B cell (primary cell): ENCODE measurements at regions not wholly inside any gene's neighbourhood (a gene's known extent, or its start where the extent isn't known, plus 50 kb on each side); places are given as distances from the start of the nearest gene placed in this dataset.

Experiments used
- ATAC-seq: fragments of 200-7000 bp; cut with Tn5 transposase; one replicate; pipeline ENCODE4 v1.10.0; 2021; ENCODE audit warnings: low read depth, mild to moderate bottlenecking, moderate number of reproducible peaks, moderate library complexity
- CTCF ChIA-PET: fragments of 350-600 bp; sonication (Branson Sonifier 250); formaldehyde crosslinking; loops from one replicate; lab custom pipeline; 2021; ENCODE audit warnings: antibody characterized with exemption, inconsistent platforms; lab: Charles Lee
- POLR2A ChIA-PET: fragments of 350-600 bp; sonication (Branson Sonifier 250); formaldehyde crosslinking; loops from one replicate; lab custom pipeline; 2021; ENCODE audit warnings: antibody characterized with exemption; lab: Charles Lee
- DNase-seq: peaks from one replicate; pipeline ENCODE4 v3.0.0; 2013
- H2AFZ ChIP-seq: 2 replicates; pipeline ENCODE4 v1.6.1; 2012; ENCODE audit warnings: mild to moderate bottlenecking, low read depth, low read length; ENCODE audit not compliant: insufficient read depth, poor library complexity, severe bottlenecking
- H3K27ac ChIP-seq, 2 donors: 1 replicate in 1 of 2; 2 replicates in 1 of 2; pipeline ENCODE4 v1.5.1; 2012 to 2013; ENCODE audit warnings: low read length in 2 of 2, mild to moderate bottlenecking in 2 of 2, moderate library complexity in 1 of 2
- H3K27me3 ChIP-seq, 4 experiments: fragments of 200-600 bp in 1 of 4; sonication (generic) in 1 of 4; replicated peaks in 1 of 4; 1 replicate in 2 of 4; 2 replicates in 2 of 4; pipeline versions ENCODE4 v1.6.1 to v1.7.0; 2013 to 2016; ENCODE audit warnings: low read length in 3 of 4, mild to moderate bottlenecking in 2 of 4, mixed read lengths in 1 of 4, moderate library complexity in 1 of 4; ENCODE audit not compliant: insufficient read depth in 4 of 4, control insufficient read depth in 3 of 4; ENCODE audit errors: control extremely low read depth in 1 of 4
- H3K36me3 ChIP-seq, 2 experiments: replicated peaks in 1 of 2; 1 replicate in 1 of 2; 2 replicates in 1 of 2; pipeline versions ENCODE4 v1.6.1 to v1.7.1; 2013; ENCODE audit warnings: low read length in 1 of 2; ENCODE audit not compliant: insufficient read depth in 2 of 2, control insufficient read depth in 1 of 2; ENCODE audit errors: control extremely low read depth in 1 of 2, extremely low read depth in 1 of 2
- H3K4me1 ChIP-seq, 2 donors: fragments of 200-600 bp in 1 of 2; sonication (generic) in 1 of 2; 1 replicate in 1 of 2; 2 replicates in 1 of 2; pipeline versions ENCODE4 v1.5.1 to v1.6.1; 2013 to 2017; ENCODE audit warnings: low read length in 2 of 2; ENCODE audit not compliant: control insufficient read depth in 2 of 2, insufficient read depth in 2 of 2
- H3K4me2 ChIP-seq: replicated peaks from 2 replicates; pipeline ENCODE3; 2012; ENCODE audit warnings: mild to moderate bottlenecking, low read depth, low read length; ENCODE audit not compliant: poor library complexity, severe bottlenecking
- H3K4me3 ChIP-seq, 5 experiments: fragments of 200-600 bp in 1 of 5; sonication (generic) in 1 of 5; 1 replicate in 3 of 5; 2 replicates in 2 of 5; pipeline versions ENCODE4 v1.5.1 to v1.7.0; 2011 to 2016; ENCODE audit warnings: low read length in 4 of 5, mild to moderate bottlenecking in 4 of 5, low read depth in 2 of 5, control low read depth in 1 of 5, moderate library complexity in 1 of 5; ENCODE audit not compliant: insufficient read depth in 1 of 5; ENCODE audit errors: control extremely low read depth in 1 of 5, extremely low read depth in 1 of 5
- H3K79me2 ChIP-seq: fragments of 200-600 bp; sonication (generic); one replicate; pipeline ENCODE4 v1.6.0; 2016; ENCODE audit warnings: low read length; ENCODE audit not compliant: control insufficient read depth, insufficient read depth
- H3K9ac ChIP-seq: fragments of 200-600 bp; sonication (generic); 2 replicates; pipeline ENCODE4 v1.6.1; 2017; ENCODE audit warnings: mild to moderate bottlenecking, low read length, moderate library complexity
- H3K9me3 ChIP-seq, 3 donors: one replicate each; pipeline versions ENCODE4 v1.6.1 to v1.7.1; 2013; ENCODE audit warnings: low read length in 2 of 3; ENCODE audit not compliant: control insufficient read depth in 2 of 3, insufficient read depth in 1 of 3; ENCODE audit errors: control extremely low read depth in 1 of 3
- H4K20me1 ChIP-seq: 2 replicates; pipeline ENCODE4 v1.6.0; 2012; ENCODE audit warnings: mild to moderate bottlenecking, low read length; ENCODE audit not compliant: insufficient read depth, control insufficient read depth, poor library complexity, severe bottlenecking
- H3K27ac Mint-ChIP-seq: one replicate; pipeline ENCODE4 v1.8.0; 2021; ENCODE audit warnings: mixed read lengths
- H3K27me3 Mint-ChIP-seq: one replicate; pipeline ENCODE4 v1.8.0; 2021; ENCODE audit warnings: mixed read lengths
- H3K4me1 Mint-ChIP-seq: one replicate; pipeline ENCODE4 v1.8.0; 2021; ENCODE audit warnings: mixed read lengths
- H3K4me3 Mint-ChIP-seq: one replicate; pipeline ENCODE4 v1.8.0; 2021; ENCODE audit warnings: mixed read lengths
- H3K9me3 Mint-ChIP-seq: one replicate; pipeline ENCODE4 v1.8.0; 2022; ENCODE audit warnings: mixed read lengths; ENCODE audit not compliant: insufficient read depth
- CTCF ChIP-seq: fragments of 200-600 bp; IDR thresholded peaks from one replicate; pipeline ENCODE4 v1.8.0; 2022; ENCODE audit warnings: antibody characterized with exemption, mild to moderate bottlenecking
- EZH2 ChIP-seq: IDR thresholded peaks from 2 replicates; pipeline ENCODE4 v1.6.1; 2012; ENCODE audit warnings: borderline replicate concordance, low read depth, mild to moderate bottlenecking, moderate library complexity, low read length; ENCODE audit not compliant: insufficient read depth, poor library complexity, severe bottlenecking
- WGBS: methylation state at CpG from one replicate; pipeline ENCODE4 v1.1.5; 2013; ENCODE audit warnings: missing lambda C conversion rate; ENCODE audit not compliant: insufficient coverage; 5-methylcytosine and 5-hydroxymethylcytosine counted together
- intact Hi-C: fragments of 100-400 bp; cut with micrococcal nuclease; formaldehyde crosslinking; loops from one replicate; pipeline ENCODE4 v1.10.0; 2022

DNA sequence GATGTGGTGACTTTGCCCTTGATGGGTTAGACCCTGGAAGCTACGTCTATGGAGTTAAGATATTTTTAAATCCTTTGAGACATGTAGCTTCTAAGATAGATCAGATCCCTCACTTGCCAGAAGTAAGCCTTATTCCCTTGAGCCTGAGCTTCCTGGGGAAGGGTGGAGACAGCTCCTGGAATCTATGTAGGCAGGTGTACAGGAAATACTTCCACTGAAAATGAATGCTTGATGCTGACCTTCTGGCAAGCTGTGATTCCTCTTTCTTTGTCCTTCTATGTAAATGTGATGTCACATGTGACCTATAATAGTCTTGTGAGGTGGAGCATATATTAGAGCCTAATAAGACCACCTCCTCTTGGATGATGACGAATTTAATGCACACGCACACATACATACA lies 1152.0 kb upstream of the ACO1 start:
- ChIA-PET POLR2A (no interaction called here), CTCF (no interaction called here)
- no peaks in the 10 kb centered on the region for H3K27me3 ChIP-seq
- intact Hi-C loops, result no loop called here
- H3K4me3 ChIP-seq, result no peak overlapping the region
- no peak overlapping the region for H3K9ac ChIP-seq
- no peaks in the 10 kb centered on the region for H4K20me1 ChIP-seq
- TF ChIP-seq EZH2 (no peak), CTCF (no peak)
- H3K27ac ChIP-seq, result no peak overlapping the region
- no peak overlapping the region for H2AFZ ChIP-seq
- Mint-ChIP-seq H3K27me3 (no peaks in the 10 kb centered on the region), H3K4me3 (no peak overlapping the region), H3K4me1 (no peaks in the 10 kb centered on the region), H3K9me3 (peaks cover 6% of the 10 kb centered on the region), H3K27ac (no peak overlapping the region)
- H3K4me1 ChIP-seq, result no peaks in the 10 kb centered on the region
- ATAC-seq (no peak), DNase-seq (no peak)
- no peak overlapping the region for H3K4me2 ChIP-seq
- no CpG with 5 or more reads among the region's 3 CpGs for WGBS
- no peaks in the 10 kb centered on the region for H3K79me2 ChIP-seq
- H3K9me3 ChIP-seq, result peaks cover 0 to 7% (median 0%) of the 10 kb centered on the region in 3 donors
- H3K36me3 ChIP-seq, result no peaks in the 10 kb centered on the region

DNA sequence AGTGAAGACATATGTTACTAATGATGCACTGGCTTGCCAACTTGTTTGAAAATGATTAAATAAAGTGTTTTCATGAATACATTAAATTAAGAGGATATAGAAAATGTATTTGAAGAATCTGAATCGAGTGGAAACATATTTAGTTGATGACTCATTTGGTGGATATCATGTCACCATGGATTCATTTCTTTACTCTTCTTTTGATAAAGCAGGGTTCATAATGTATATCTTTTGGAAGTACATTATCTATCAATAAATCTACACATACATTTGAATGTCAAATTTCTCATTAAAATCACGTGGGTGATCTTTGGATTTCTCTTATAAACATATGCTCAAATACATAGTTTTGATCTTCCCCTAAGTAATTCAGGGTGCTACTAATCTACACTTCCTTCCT lies 1148.1 kb upstream of the ACO1 start:
- Histone ChIP-seq H3K4me1 (no peaks in the 10 kb centered on the region), H2AFZ (no peak overlapping the region), H3K4me2 (no peak overlapping the region), H3K4me3 (no peak overlapping the region), H3K9me3 (no peaks in the 10 kb centered on the region), H3K36me3 (no peaks in the 10 kb centered on the region), H3K27ac (no peak overlapping the region), H4K20me1 (no peaks in the 10 kb centered on the region), H3K79me2 (no peaks in the 10 kb centered on the region), H3K9ac (no peak overlapping the region), H3K27me3 (no peaks in the 10 kb centered on the region)
- no CpG with 5 or more reads among the region's 2 CpGs for WGBS
- no peaks in the 10 kb centered on the region for H3K4me1 Mint-ChIP-seq
- ChIA-PET CTCF (no interaction called here), POLR2A (no interaction called here)
- no peak overlapping the region for H3K27ac Mint-ChIP-seq
- no peak for ATAC-seq
- intact Hi-C loops, result no loop called here
- no peak for DNase-seq
- H3K4me3 Mint-ChIP-seq, result no peak overlapping the region
- no peaks in the 10 kb centered on the region for H3K9me3 Mint-ChIP-seq
- H3K27me3 Mint-ChIP-seq, result no peaks in the 10 kb centered on the region
- no peak for TF ChIP-seq CTCF
- TF ChIP-seq EZH2, result no peak
